IPS DF 4.7 (cell line): ENCODE measurements at regions not wholly inside any gene's neighbourhood (a gene's known extent, or its start where the extent isn't known, plus 50 kb on each side); places are given as distances from the start of the nearest gene placed in this dataset.
"Not testable (repeated sequence)": the region's sequence is repeated elsewhere in the genome, so short reads cannot be mapped to it uniquely, and the experiment has no call there.

ENCODE experiments used
- DNase-seq: peaks from one replicate; pipeline ENCODE4 v3.0.0-alpha.2; 2013; ENCODE audit warnings: low spot score; ENCODE audit errors: extremely low read depth

- no peak for DNase-seq
Observed at GRCh38 chr5:82619097-82619496, 340.9 kb upstream of the RPS23 start.

GRCh38 chr5:82614706-82615105 is 336.6 kb upstream of the RPS23 start:
- no peak for DNase-seq

GRCh38 chr5:82613891-82614290 is 335.7 kb upstream of the RPS23 start:
- DNase-seq, result no peak

- DNase-seq, result no peak
Observed at GRCh38 chr5:82610686-82611085, 332.5 kb upstream of the RPS23 start.

GRCh38 chr5:82605441-82605973 is 327.4 kb upstream of the RPS23 start:
- DNase-seq, result no peak

- DNase-seq, result no peak
Observed at GRCh38 chr5:82603033-82603987, 325.2 kb upstream of the RPS23 start.

- no peak for DNase-seq
Observed at GRCh38 chr5:82601861-82602260, 323.7 kb upstream of the RPS23 start.

- DNase-seq, result no peak
Observed at GRCh38 chr5:82601077-82601476, 322.9 kb upstream of the RPS23 start.

GRCh38 chr5:82599692-82600091 is 321.5 kb upstream of the RPS23 start:
- DNase-seq, result no peak

GRCh38 chr5:82599030-82599429 is 320.9 kb upstream of the RPS23 start:
- DNase-seq, result no peak

GRCh38 chr5:82597437-82597836 is 319.3 kb upstream of the RPS23 start:
- no peak for DNase-seq

- DNase-seq, result no peak
Observed at GRCh38 chr5:82596451-82596850, 318.3 kb upstream of the RPS23 start.

GRCh38 chr5:82595113-82595512 is 317.0 kb upstream of the RPS23 start:
- DNase-seq, result no peak

- no peak for DNase-seq
Observed at GRCh38 chr5:82594097-82594496, 315.9 kb upstream of the RPS23 start.

- no peak for DNase-seq
Observed at GRCh38 chr5:82593481-82593880, 315.3 kb upstream of the RPS23 start.

- DNase-seq, result no peak
Observed at GRCh38 chr5:82591021-82591515, 312.9 kb upstream of the RPS23 start.

- no peak for DNase-seq
Observed at GRCh38 chr5:82590112-82590511, 312.0 kb upstream of the RPS23 start.

GRCh38 chr5:82586661-82587310 is 308.6 kb upstream of the RPS23 start:
- DNase-seq, result no peak

- no peak for DNase-seq
Observed at GRCh38 chr5:82586181-82586580, 308.0 kb upstream of the RPS23 start.

- DNase-seq, result no peak
Observed at GRCh38 chr5:82584631-82585030, 306.5 kb upstream of the RPS23 start.

GRCh38 chr5:82583331-82583730 is 305.2 kb upstream of the RPS23 start:
- not testable (repeated sequence) for DNase-seq

- DNase-seq, result no peak
Observed at GRCh38 chr5:82564963-82565362, 286.8 kb upstream of the RPS23 start.
